BJ (cell line): ENCODE measurements at regions not wholly inside any gene's neighbourhood (a gene's known extent, or its start where the extent isn't known, plus 50 kb on each side); places are given as distances from the start of the nearest gene placed in this dataset.

Source experiments
- CTCF ChIA-PET: fragments of 350-600 bp; formaldehyde crosslinking; extraction: SDS; loops from one replicate; lab custom pipeline; 2021; ENCODE audit warnings: antibody characterized with exemption, inconsistent platforms; lab: Yijun Ruan, JAX
- POLR2A ChIA-PET: fragments of 300-600 bp; sonication (Branson Sonifier 250); formaldehyde crosslinking; extraction: SDS; loops from one replicate; lab custom pipeline; 2021; ENCODE audit warnings: antibody characterized with exemption; lab: Charles Lee
- DNase-seq: peaks from one replicate; pipeline ENCODE4 v3.0.0-alpha.2; 2011; ENCODE audit warnings: low read depth
- H3K27me3 ChIP-seq: 2 replicates; pipeline ENCODE4 v1.6.0; 2011; ENCODE audit warnings: low read length; ENCODE audit not compliant: control insufficient read depth, insufficient read depth
- H3K36me3 ChIP-seq: 2 replicates; pipeline ENCODE4 v1.5.1; 2011; ENCODE audit warnings: low read length; ENCODE audit not compliant: control insufficient read depth, insufficient read depth
- H3K4me3 ChIP-seq: 2 replicates; pipeline ENCODE4 v1.5.1; 2011; ENCODE audit warnings: low read depth, mild to moderate bottlenecking, control low read depth, low read length
- CTCF ChIP-seq: IDR thresholded peaks from 2 replicates; pipeline ENCODE4 v1.5.1; 2011; ENCODE audit warnings: low read depth, mild to moderate bottlenecking, control low read depth, inconsistent platforms, low read length, moderate library complexity; ENCODE audit not compliant: insufficient read depth

GRCh38 chr17:77872199-77872598, 86.3 kb upstream of the TNRC6C start:
- Histone ChIP-seq H3K4me3 (no peak overlapping the region), H3K36me3 (no peaks in the 10 kb centered on the region), H3K27me3 (peaks cover 11% of the 10 kb centered on the region)
- no peak for TF ChIP-seq CTCF
- ChIA-PET CTCF (no interaction called here), POLR2A (no interaction called here)
- no peak for DNase-seq

GRCh38 chr17:77872714-77873499, 85.6 kb upstream of the TNRC6C start:
- CTCF ChIA-PET = no interaction called here
- DNase-seq = no peak
- H3K4me3 ChIP-seq = no peak overlapping the region
- peaks cover 11% of the 10 kb centered on the region for H3K27me3 ChIP-seq
- POLR2A ChIA-PET = no interaction called here
- no peak for TF ChIP-seq CTCF
- H3K36me3 ChIP-seq = no peaks in the 10 kb centered on the region

- Histone ChIP-seq H3K27me3 (peaks cover 11% of the 10 kb centered on the region), H3K4me3 (no peak overlapping the region), H3K36me3 (no peaks in the 10 kb centered on the region)
- no peak for TF ChIP-seq CTCF
- no peak for DNase-seq
- ChIA-PET POLR2A (no interaction called here), CTCF (no interaction called here)
Measured at GRCh38 chr17:77873500-77874302, 84.8 kb upstream of the TNRC6C start.

- Histone ChIP-seq H3K27me3 (peaks cover 8% of the 10 kb centered on the region), H3K4me3 (no peak overlapping the region), H3K36me3 (no peaks in the 10 kb centered on the region)
- no peak for TF ChIP-seq CTCF
- POLR2A ChIA-PET = no interaction called here
- DNase-seq = no peak
- CTCF ChIA-PET = interaction anchor here (0.8 kb wide), 1 partner anchor 9 kb away, joined by 3 read pairs; no protein-coding TSS in a partner anchor
Measured at GRCh38 chr17:77874303-77875050, 84.0 kb upstream of the TNRC6C start.
